ENCODE measurements at regions not wholly inside any gene's neighbourhood (a gene's known extent, or its start where the extent isn't known, plus 50 kb on each side); places are given as distances from the start of the nearest gene placed in this dataset.

DNA sequence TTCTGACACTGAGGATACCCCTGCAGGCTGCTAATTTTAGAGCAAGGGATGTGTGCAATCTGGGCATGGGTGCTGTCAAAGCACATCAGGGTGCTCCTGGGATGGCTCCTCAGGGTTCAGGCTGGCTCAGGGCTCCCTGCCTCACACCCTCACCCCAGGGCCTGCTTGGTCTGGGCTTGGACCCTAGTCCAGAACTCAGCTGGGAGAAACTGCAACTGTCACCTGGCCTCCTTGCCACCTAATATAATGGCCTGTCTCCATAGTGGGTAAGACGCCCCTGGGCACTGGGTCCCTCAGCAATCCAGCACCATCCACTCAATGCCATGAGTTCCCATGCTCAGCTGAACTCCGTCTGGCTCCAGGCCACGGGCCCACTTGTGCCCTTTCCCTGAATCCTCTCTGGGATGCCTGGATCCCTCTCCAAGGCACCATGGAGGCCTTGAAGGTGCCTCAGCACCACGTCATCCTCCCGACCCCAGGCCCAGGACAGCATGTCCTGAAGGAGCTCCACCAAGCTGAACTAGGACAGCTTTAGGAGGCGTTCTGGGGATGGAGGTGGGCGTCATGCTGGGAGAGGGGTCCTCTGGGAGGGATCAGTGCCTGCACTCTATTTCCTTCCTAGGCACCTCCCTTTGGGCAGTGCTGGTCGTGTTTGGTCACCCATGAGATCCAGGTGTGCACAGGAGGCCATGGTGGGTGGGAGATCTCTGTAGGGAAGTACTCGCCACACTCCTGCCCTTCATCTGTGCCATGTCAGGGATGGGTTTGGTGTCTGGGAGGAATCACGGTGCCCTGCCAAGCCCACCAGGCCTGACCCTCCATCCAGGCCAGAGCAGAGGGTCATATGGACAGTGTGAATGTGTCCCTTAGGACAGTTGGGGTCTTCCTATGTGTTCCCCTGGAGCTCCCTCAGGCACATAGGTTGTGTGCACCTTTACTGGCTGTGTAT lies 1688.4 kb downstream of the TP53TG3F start:
- Histone ChIP-seq H3K23ac (ENCODE audit: insufficient read length, low read depth, low read length) (no peak overlapping the region), H4K5ac (ENCODE audit: insufficient read length, low read depth, low read length) (no peak overlapping the region), H2BK120ac (ENCODE audit: low read depth, low read length, poor library complexity, severe bottlenecking) (no peak overlapping the region), H3K79me1 (ENCODE audit: insufficient read depth, low read depth, low read length, poor library complexity, severe bottlenecking) (no peaks in the 10 kb centered on the region), H3K4me2 (ENCODE audit: insufficient read depth, insufficient read length, low read length) (no peak overlapping the region), H3K56ac (ENCODE audit: insufficient read length, low read depth, low read length) (no peak overlapping the region), H2AFZ (ENCODE audit: low read length) (no peak overlapping the region), H2BK15ac (ENCODE audit: low read depth, low read length) (no peak overlapping the region), H3K9ac (ENCODE audit: extremely low read depth, insufficient read length, low read length) (no peak overlapping the region), H3K4ac (ENCODE audit: low read depth, low read length) (no peak overlapping the region), H3K27ac (ENCODE audit: insufficient read length, low read depth, low read length) (no peak overlapping the region), H3K14ac (ENCODE audit: insufficient read depth, low read length) (no peak overlapping the region), H2BK12ac (ENCODE audit: insufficient read length, low read depth, low read length) (no peak overlapping the region), H3K9me3 (ENCODE audit: control insufficient read depth, low read depth, low read length) (peaks cover 96% of the 10 kb centered on the region), H4K91ac (ENCODE audit: insufficient read length, low read depth, low read length) (no peak overlapping the region), H3K27me3 (ENCODE audit: insufficient read depth, low read length) (no peaks in the 10 kb centered on the region), H3T11ph (ENCODE audit: low read length) (no peak overlapping the region), H4K8ac (replicated peaks; ENCODE audit: insufficient read length, low read depth, low read length) (no peak overlapping the region), H4K20me1 (ENCODE audit: control insufficient read depth, insufficient read depth, insufficient read length) (no peaks in the 10 kb centered on the region), H3K18ac (ENCODE audit: insufficient read length, low read depth, low read length) (no peak overlapping the region), H2BK5ac (ENCODE audit: insufficient read length, low read length) (no peak overlapping the region), H3K79me2 (ENCODE audit: insufficient read depth, low read length) (no peaks in the 10 kb centered on the region), H3K4me1 (ENCODE audit: insufficient read depth, low read length) (no peaks in the 10 kb centered on the region), H2AK5ac (ENCODE audit: insufficient read length, low read length) (no peak overlapping the region), H3K23me2 (ENCODE audit: insufficient read length, low read depth, low read length, poor library complexity, severe bottlenecking) (no peaks in the 10 kb centered on the region), H2BK20ac (ENCODE audit: low read depth, low read length, poor library complexity, severe bottlenecking) (no peak overlapping the region)
- Mint-ChIP-seq H3K36me3 (ENCODE audit: insufficient read depth in 1 of 3, low read depth in 3 of 3) (peaks cover 15 to 19% (median 17%) of the 10 kb centered on the region in 3 experiments; a peak in 6 of 7 replicates), H3K9me3 (peaks cover 93 to 98% of the 10 kb centered on the region in 2 experiments), H3K27me3 (ENCODE audit: low read depth) (no peaks in the 10 kb centered on the region; the same call in 1 of the 2 replicates), H3K27ac (no peak overlapping the region), H3K4me3 (no peak overlapping the region), H3K4me1 (no peaks in the 10 kb centered on the region)
- TF ChIP-seq, protein P1, sequence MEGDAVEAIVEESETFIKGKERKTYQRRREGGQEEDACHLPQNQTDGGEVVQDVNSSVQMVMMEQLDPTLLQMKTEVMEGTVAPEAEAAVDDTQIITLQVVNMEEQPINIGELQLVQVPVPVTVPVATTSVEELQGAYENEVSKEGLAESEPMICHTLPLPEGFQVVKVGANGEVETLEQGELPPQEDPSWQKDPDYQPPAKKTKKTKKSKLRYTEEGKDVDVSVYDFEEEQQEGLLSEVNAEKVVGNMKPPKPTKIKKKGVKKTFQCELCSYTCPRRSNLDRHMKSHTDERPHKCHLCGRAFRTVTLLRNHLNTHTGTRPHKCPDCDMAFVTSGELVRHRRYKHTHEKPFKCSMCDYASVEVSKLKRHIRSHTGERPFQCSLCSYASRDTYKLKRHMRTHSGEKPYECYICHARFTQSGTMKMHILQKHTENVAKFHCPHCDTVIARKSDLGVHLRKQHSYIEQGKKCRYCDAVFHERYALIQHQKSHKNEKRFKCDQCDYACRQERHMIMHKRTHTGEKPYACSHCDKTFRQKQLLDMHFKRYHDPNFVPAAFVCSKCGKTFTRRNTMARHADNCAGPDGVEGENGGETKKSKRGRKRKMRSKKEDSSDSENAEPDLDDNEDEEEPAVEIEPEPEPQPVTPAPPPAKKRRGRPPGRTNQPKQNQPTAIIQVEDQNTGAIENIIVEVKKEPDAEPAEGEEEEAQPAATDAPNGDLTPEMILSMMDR (conservative IDR thresholded peaks at IDR 0.05), result no peak
- WGBS (ENCODE audit: extremely low coverage, insufficient read length, low lambda C conversion rate), result no CpG with 5 or more reads among the region's 10 CpGs
- DNase-seq, result no peak

Data from H9 (cell line).